ENCODE measurements at regions not wholly inside any gene's neighbourhood (a gene's known extent, or its start where the extent isn't known, plus 50 kb on each side); places are given as distances from the start of the nearest gene placed in this dataset.
A peak's percentile ranks its signal among the peaks of the same experiment; 100 is the strongest.

DNA sequence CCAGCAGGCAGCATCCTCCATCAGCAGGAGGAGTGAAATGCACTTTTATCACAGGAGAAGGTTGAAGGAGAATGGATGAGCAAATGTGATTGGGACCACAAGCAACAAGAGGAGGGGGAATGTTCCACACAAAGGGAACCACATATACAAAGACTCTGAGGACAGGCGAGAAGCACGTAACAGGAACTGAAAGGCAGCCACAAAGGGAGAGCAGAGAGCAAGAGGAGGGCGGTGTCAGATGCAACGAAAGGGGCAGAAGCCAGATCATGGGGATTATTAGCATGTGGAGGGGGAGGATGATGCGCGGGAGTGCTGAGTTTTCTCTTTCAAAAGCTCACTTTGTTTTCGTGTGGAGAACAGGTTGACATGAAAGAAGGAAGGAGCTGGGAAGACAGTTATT, 241.1 kb downstream of the SPTSSA start:
- Histone ChIP-seq H3K4me3 (ENCODE audit: low read length in 3 of 3) (no peak overlapping the region), H3K27ac (ENCODE audit: low read depth in 2 of 2, low read length in 2 of 2) (no peak overlapping the region), H3K36me3 (ENCODE audit: control insufficient read depth in 2 of 3, insufficient read depth in 3 of 3, low read length in 3 of 3) (no peaks in the 10 kb centered on the region), H3K27me3 (ENCODE audit: control insufficient read depth, insufficient read depth, low read length) (no peaks in the 10 kb centered on the region), H3K4me1 (ENCODE audit: control insufficient read depth in 2 of 3, insufficient read depth in 2 of 3, low read depth in 1 of 3, low read length in 3 of 3) (peaks cover 0 to 2% (median 0%) of the 10 kb centered on the region in 3 donors), H3K9me3 (ENCODE audit: control insufficient read depth in 2 of 3, insufficient read depth in 1 of 3, low read length in 3 of 3) (no peaks in the 10 kb centered on the region), H3K9ac (ENCODE audit: low read length in 3 of 3) (no peak overlapping the region)
- FAIRE-seq (no peak), DNase-seq (peak in 3 of 5 donors; percentile 30 to 48 (median 46))
- TF ChIP-seq, protein P1, sequence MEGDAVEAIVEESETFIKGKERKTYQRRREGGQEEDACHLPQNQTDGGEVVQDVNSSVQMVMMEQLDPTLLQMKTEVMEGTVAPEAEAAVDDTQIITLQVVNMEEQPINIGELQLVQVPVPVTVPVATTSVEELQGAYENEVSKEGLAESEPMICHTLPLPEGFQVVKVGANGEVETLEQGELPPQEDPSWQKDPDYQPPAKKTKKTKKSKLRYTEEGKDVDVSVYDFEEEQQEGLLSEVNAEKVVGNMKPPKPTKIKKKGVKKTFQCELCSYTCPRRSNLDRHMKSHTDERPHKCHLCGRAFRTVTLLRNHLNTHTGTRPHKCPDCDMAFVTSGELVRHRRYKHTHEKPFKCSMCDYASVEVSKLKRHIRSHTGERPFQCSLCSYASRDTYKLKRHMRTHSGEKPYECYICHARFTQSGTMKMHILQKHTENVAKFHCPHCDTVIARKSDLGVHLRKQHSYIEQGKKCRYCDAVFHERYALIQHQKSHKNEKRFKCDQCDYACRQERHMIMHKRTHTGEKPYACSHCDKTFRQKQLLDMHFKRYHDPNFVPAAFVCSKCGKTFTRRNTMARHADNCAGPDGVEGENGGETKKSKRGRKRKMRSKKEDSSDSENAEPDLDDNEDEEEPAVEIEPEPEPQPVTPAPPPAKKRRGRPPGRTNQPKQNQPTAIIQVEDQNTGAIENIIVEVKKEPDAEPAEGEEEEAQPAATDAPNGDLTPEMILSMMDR (IDR thresholded peaks at IDR 0.05; ENCODE audit: borderline replicate concordance, extremely low read depth, insufficient read depth), result no peak
- intact Hi-C loops (cut with DNase I), result no loop called here

DNA sequence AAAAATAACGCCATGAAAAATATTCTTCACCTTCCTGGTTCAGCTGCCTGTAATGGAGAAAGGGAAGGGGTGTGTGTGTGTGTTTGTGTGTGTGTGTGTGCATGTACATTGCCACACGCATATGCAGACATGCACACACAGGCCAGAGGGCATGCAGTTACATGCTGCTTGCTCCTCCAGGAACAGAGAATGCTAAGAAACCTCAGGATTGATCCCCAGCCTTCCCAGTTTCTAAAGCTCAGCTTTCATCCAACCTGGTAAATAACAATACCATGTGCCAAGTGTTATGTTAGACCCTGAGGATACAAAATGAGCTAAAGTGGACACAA, 241.7 kb downstream of the SPTSSA start:
- Histone ChIP-seq H3K36me3 (ENCODE audit: control insufficient read depth in 2 of 3, insufficient read depth in 3 of 3, low read length in 3 of 3) (no peaks in the 10 kb centered on the region), H3K27ac (ENCODE audit: low read depth in 2 of 2, low read length in 2 of 2) (no peak overlapping the region), H3K9me3 (ENCODE audit: control insufficient read depth in 2 of 3, insufficient read depth in 1 of 3, low read length in 3 of 3) (no peaks in the 10 kb centered on the region), H3K4me1 (ENCODE audit: control insufficient read depth in 2 of 3, insufficient read depth in 2 of 3, low read depth in 1 of 3, low read length in 3 of 3) (peaks cover 0 to 2% (median 0%) of the 10 kb centered on the region in 3 donors), H3K9ac (ENCODE audit: low read length in 3 of 3) (no peak overlapping the region), H3K27me3 (ENCODE audit: control insufficient read depth, insufficient read depth, low read length) (no peaks in the 10 kb centered on the region), H3K4me3 (ENCODE audit: low read length in 3 of 3) (no peak overlapping the region)
- DNase-seq (no peak), FAIRE-seq (no peak)
- intact Hi-C loops (cut with DNase I), result no loop called here
- TF ChIP-seq, protein P1 (IDR thresholded peaks at IDR 0.05; ENCODE audit: borderline replicate concordance, extremely low read depth, insufficient read depth), result no peak

DNA sequence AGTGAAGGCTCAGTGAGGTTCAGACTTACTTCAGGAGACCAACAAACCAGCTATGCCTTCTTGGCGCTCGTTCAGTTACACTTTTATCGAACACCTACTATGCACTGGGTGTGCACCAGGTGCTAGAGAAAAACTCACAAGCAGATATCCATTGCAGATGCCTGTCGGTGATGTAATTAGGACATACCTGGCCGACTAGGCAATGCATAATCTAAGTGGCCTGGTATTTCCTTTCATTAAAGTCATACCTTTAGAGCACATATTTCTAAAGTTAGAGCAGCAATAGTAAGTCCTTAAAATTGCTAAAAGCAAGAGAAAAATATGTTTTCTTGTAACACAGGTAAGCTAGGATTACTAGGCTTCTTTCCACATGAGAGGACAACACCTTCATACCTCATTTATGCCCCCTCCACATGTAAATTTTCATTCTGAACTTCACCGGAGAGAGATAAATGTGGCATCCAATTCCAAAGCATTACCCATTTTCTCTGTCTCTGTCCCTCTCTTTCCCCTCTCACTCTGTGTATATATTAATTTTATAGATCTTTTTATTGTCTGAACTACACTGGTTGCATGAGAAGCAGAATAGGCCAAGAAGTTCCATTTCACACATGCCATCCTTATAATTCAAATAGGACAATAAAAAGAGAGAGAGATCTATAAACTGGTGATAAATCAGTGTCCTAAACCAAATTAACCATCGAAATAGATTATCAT, 242.2 kb downstream of the SPTSSA start:
- no peaks in the 10 kb centered on the region for H3K27me3 ChIP-seq (ENCODE audit: control insufficient read depth, insufficient read depth, low read length)
- peak in 2 of 5 donors; percentile 8 to 11 for DNase-seq
- intact Hi-C loops (cut with DNase I), result no loop called here
- no peak overlapping the region for H3K4me3 ChIP-seq (ENCODE audit: low read length in 3 of 3)
- no peaks in the 10 kb centered on the region for H3K9me3 ChIP-seq (ENCODE audit: control insufficient read depth in 2 of 3, insufficient read depth in 1 of 3, low read length in 3 of 3)
- no peak overlapping the region for H3K27ac ChIP-seq (ENCODE audit: low read depth in 2 of 2, low read length in 2 of 2)
- H3K4me1 ChIP-seq (ENCODE audit: control insufficient read depth in 2 of 3, insufficient read depth in 2 of 3, low read depth in 1 of 3, low read length in 3 of 3), result peaks cover 0 to 2% (median 0%) of the 10 kb centered on the region in 3 donors
- FAIRE-seq, result no peak
- TF ChIP-seq, protein P1 (IDR thresholded peaks at IDR 0.05; ENCODE audit: borderline replicate concordance, extremely low read depth, insufficient read depth), result no peak
- H3K36me3 ChIP-seq (ENCODE audit: control insufficient read depth in 2 of 3, insufficient read depth in 3 of 3, low read length in 3 of 3), result no peaks in the 10 kb centered on the region
- H3K9ac ChIP-seq (ENCODE audit: low read length in 3 of 3), result no peak overlapping the region

DNA sequence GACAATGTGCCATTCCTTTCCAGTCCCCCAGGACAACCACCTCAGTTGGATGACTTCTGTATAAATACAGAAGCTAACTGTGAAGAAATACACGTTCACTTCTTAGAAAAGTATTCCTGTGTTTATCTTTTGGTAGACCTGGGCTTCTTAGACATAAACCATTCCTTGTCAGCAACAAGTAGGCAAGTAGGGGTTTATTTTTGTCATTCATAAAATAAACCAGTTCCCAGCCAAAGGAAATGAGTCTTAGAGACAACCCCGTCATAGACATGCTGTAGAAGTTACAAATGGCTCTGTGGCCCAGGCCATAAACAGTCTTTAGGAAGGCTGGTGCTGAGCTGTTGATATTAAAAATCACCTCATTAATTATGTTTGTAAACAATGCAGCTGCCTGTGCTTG, 243.2 kb downstream of the SPTSSA start:
- H3K27me3 ChIP-seq (ENCODE audit: control insufficient read depth, insufficient read depth, low read length), result no peaks in the 10 kb centered on the region
- intact Hi-C loops (cut with DNase I), result no loop called here
- H3K4me1 ChIP-seq (ENCODE audit: control insufficient read depth in 2 of 3, insufficient read depth in 2 of 3, low read depth in 1 of 3, low read length in 3 of 3), result peaks cover 0 to 2% (median 0%) of the 10 kb centered on the region in 3 donors
- no peaks in the 10 kb centered on the region for H3K9me3 ChIP-seq (ENCODE audit: control insufficient read depth in 2 of 3, insufficient read depth in 1 of 3, low read length in 3 of 3)
- no peaks in the 10 kb centered on the region for H3K36me3 ChIP-seq (ENCODE audit: control insufficient read depth in 2 of 3, insufficient read depth in 3 of 3, low read length in 3 of 3)
- no peak overlapping the region for H3K9ac ChIP-seq (ENCODE audit: low read length in 3 of 3)
- DNase-seq (no peak), FAIRE-seq (no peak)
- no peak overlapping the region for H3K27ac ChIP-seq (ENCODE audit: low read depth in 2 of 2, low read length in 2 of 2)
- H3K4me3 ChIP-seq (ENCODE audit: low read length in 3 of 3), result no peak overlapping the region
- TF ChIP-seq, protein P1 (IDR thresholded peaks at IDR 0.05; ENCODE audit: borderline replicate concordance, extremely low read depth, insufficient read depth), result no peak
